SK-MEL-5 (cell line): ENCODE measurements at regions not wholly inside any gene's neighbourhood (a gene's known extent, or its start where the extent isn't known, plus 50 kb on each side); places are given as distances from the start of the nearest gene placed in this dataset.
A peak's percentile ranks its signal among the peaks of the same experiment; 100 is the strongest.
"Not testable (repeated sequence)": the region's sequence is repeated elsewhere in the genome, so short reads cannot be mapped to it uniquely, and the experiment has no call there.

Source experiments
- DNase-seq: peaks from one replicate; pipeline ENCODE4 v3.0.0-alpha.2; 2016; ENCODE audit warnings: low read depth, low spot score
- in situ Hi-C: cut with HindIII; loops from 2 replicates; pipeline ENCODE4 v1.10.0; 2016; ENCODE audit warnings: low sequenced_read_pairs, high pct_unique_total_duplicates, low pct_unique_long_range_greater_than_20kb

DNA sequence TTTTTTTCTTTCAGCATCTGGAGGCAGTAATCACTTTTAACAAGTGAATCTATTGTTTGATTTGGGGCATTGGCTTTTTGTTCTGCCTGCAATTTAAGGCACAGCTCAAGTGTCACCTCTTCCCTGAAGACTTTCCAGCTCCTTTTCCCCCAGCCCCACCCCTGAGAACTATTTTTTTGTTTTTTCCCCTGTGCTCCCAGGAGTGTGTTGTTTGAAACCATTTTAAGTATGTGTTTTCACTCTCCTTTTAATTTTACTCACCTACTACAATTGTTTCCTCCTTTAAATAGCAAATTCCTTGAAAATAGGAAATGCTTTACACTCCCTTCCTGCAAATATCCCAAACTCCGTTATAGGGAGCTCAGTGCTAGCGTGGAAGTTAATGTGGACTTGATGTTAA lies 286.7 kb upstream of the PROK2 start:
- in situ Hi-C loops = no loop called here
- DNase-seq = no peak

DNA sequence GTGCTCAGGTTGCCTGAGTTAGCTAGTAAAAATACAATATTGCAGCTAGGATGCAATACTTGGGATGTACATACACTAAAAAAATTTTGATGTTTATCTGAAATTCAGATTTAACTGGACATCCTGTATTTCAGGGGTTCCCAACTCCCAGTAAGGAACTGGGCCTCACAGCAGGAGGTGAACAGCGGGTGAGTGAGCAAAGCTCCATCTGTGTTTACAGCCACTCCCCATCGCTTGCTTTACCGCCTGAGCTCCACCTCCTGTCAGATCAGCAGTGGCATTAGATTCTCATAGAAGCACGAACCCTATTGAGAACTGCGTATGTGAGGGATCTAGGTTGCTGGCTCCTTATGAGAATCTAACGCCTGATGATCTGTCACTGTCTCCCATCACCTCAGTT lies 285.1 kb upstream of the PROK2 start:
- DNase-seq = no peak
- in situ Hi-C loops = no loop called here

DNA sequence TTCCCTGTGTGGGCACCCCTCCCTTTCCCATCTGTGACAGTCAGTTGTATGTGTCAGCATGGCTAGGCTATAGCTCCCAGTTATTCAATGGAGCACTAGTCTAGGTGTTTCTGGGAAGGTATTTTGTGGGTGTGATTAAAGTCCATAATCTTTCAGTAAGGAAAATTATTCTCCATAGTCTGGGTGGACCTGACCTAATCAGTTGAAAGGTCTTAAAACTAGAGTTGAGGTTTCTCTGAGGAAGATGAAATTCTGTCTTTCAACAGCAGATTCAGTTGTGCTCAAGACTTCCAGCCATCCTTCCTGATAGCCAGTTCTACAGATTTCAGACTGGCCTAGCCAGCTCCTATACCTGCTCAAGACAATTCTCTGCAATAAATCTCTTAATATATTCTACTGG lies 284.6 kb upstream of the PROK2 start:
- in situ Hi-C loops = no loop called here
- DNase-seq = no peak

DNA sequence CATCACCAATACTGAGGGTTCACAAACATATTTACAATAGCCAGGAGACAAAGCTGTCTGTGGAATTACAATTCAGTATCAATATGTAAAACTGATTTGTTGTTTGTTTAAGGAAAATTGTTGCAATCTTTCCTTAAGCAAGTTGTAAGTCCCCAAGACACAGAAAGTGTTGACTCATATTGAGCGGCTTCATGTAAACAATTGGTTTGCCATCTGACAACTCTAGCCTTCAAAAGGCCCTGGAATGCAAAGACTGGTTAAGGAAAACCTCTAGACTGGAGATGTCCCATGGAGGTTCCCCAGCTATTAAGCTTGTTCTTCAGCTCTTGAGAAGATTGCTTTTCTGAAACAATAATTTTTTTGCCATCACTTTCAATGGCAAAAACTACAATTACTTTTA lies 283.7 kb upstream of the PROK2 start:
- DNase-seq = no peak
- in situ Hi-C loops = no loop called here

DNA sequence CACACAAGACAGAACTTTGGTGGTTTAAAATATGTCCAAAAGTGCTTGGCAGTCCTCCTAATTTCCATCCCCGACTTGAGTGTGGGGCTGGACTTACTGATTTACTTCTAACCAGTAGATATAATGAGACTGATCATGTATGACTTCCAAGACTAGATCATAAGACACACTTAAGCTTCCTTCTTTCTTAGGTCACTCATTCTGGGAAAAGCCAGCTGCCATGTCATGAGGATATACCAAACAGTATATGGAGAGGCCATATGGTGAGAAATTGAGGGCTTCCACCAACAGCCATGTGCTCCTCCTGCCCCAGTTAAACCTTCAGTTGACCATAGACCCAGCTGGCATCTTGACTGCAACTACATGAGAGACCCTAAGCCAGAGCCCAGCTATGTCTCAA lies 282.8 kb upstream of the PROK2 start:
- in situ Hi-C loops = no loop called here

DNA sequence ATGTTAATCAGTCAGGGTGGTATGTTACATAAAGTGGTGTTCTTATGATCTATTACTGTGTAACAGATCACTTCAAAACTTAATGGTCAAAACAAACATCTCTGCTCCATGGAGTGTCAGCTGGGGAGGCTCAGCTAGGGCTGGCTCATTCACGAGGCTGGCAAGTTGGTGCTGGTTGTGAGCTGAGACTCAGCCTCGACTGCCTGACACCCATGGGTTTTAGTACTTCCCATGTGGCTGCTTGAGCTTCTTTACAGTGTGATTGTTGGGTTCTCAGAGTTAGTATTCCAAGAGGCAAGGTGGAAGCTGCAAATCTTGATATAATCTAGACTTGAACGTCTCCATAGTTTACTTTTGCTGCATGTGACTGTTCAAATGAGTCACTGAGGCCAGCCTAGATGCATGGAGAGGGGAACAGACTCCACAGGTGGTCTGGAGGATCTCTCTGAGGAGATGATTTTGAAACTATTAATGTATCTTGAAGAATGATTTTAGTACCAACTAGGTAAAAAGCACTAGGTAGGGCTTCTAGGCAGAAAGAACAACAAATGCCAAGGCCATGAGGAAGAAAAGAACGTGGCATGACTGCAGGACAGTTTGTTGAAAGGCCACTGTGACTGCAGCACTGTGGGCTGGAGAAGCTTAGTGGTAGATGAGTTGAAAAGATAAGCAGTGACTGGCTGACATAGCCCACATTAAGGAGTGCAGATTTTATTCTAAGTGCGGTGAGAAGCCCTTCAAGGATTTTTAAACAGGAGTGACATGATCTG lies 281.1 kb upstream of the PROK2 start:
- in situ Hi-C loops = no loop called here
- no peak for DNase-seq

More for the DNA sequence above, 282.8 kb upstream of the PROK2 start:
- DNase-seq = no peak

DNA sequence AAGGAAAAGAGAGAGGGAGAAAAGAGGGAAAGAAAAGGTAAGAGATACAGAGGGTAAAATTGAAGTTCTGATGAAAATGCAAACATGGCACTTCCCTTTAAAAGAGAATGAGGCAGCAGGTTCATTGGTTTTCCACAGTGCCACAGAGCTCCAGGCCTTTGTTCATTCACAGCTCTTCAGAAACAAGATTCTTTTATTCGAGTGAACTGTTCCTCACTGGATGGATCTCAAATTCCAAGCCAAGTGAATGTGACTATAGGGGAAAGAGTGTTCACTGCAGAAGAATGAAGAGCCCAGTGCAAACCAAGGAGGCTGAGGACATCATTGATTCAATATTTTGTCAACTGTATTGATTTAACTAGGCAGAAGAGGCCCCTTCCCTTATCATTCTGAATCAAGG lies 280.3 kb upstream of the PROK2 start:
- DNase-seq = peak; percentile 10
- in situ Hi-C loops = no loop called here

DNA sequence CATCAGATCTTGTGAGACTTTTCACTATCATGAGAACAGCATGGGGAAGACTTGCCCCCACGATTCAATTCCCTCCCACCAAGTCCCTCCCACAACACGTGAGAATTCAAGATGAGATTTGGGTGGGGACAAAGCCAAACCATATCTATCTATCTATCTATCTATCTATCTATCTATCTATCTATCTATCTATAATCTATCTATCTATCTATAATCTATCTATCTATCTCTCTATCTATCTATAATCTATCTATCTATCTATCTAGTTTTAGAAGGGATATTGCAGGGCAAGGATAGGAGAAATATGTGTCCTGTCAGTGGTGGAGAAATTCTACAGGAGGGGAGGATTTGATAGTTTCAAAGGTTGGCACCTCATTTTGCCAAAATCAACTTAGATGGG lies 279.8 kb upstream of the PROK2 start:
- in situ Hi-C loops, DNase-seq: not testable (repeated sequence)

DNA sequence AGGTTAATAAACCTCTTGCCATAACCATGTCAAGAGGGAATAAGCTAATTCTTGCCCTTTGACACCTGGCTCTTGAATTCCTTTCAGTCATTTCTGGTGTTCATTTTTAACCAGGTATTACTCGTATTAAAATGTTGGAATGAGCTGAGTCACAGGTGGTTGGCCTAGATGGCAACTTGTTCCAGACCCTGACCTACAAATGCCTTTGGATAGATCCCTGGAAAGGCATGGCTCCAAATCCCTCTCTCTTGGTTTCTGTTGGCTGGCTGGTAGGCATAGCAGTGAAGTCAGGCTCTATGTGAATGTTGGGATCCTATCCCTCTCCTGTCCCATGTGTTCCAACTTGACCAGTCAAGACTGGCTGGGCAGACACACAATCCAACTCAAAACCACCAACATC lies 277.1 kb upstream of the PROK2 start:
- in situ Hi-C loops = no loop called here
- no peak for DNase-seq

DNA sequence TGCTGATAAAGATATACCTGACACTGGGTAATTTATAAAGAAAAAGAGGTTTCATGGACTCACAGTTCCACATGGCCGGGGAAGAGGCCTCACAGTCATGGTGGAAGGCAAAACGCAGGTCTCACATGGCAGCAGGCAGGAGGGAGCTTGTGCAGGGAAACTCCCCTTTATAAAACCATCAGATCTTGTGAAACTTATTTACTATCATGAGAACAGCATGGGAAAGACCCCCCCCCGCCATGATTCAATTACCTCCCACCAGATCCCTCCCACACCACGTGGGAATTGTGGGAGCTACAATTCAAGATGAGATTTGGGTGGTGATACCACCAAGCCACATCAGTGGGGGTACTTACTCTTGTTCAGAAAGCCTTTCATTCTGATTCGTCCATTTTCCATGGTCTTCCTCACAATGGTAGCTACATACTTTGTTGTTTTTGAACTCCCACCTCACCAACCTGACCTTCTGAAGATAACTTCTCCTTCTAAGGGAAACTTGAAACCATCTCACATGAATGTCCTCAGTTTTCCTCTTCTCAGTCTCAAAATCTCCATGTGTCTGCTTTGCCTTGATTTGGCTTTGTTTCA lies 275.6 kb upstream of the PROK2 start:
- in situ Hi-C loops = no loop called here
- DNase-seq = no peak

DNA sequence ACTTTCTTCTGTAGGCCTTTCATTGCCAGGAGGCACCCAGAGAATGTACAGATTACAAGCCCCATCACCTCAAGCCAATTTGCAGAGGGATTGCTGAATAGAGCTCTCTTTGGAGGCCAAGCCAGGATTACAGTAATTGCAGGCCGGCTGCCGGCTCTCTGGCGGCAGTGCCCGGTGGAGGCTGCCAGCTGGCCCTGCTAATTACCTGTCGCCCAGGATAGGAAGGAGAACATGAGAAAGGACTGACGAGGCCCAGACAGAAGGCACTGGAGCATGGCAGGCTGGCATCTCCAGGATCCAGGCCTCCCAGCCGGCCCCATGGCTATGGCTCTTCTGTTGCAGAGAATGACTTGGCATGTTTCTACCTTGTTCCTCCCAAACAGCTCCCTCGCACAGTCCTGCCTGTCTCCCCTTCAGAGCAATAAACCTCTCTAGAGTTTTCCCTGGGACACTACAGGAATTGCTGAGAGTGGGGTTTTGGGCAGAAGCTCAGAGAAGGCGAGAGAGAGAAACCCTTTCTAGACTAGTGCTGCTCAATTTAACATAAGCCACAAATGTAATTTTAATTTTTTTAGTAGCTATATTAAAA lies 273.6 kb upstream of the PROK2 start:
- in situ Hi-C loops = no loop called here
- no peak for DNase-seq

DNA sequence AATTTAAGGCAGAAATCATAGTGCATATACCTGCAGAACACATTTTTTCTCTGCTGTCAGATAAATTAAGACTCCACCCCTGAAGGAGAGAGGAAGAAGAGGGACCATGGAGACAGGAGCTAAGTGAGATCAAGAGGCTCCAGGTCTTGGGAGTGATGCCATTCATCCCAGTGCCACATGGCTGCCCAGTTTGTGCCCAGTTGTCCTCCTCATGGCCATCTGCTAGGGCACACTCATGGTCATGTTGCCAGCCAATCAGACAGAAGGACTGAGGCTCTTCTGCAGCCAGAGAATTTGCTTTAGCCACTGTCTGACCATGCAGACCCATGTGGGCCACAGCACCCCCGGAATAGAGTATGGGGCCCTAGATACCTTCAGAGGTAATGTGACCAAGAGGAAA lies 270.5 kb upstream of the PROK2 start:
- DNase-seq = no peak
- in situ Hi-C loops = no loop called here

DNA sequence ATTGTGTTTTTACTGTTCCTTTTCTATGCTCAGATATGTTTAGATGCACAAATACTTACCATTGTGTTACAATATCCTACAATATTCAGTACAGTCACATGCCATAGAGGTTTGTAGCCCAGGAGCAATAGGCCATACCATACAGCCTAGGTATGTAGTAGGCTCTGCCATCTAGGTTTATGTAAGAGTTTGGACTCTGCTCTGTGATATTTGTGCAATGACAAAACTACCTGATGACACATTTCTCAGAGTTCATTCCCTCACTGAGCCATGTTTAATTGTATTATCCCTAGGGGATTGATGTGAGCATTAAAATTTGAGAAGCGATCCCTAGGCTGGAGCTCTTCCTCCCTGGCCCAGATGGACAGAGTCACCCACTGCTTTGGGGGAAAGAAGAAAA lies 270.0 kb upstream of the PROK2 start:
- DNase-seq = no peak
- in situ Hi-C loops = no loop called here

DNA sequence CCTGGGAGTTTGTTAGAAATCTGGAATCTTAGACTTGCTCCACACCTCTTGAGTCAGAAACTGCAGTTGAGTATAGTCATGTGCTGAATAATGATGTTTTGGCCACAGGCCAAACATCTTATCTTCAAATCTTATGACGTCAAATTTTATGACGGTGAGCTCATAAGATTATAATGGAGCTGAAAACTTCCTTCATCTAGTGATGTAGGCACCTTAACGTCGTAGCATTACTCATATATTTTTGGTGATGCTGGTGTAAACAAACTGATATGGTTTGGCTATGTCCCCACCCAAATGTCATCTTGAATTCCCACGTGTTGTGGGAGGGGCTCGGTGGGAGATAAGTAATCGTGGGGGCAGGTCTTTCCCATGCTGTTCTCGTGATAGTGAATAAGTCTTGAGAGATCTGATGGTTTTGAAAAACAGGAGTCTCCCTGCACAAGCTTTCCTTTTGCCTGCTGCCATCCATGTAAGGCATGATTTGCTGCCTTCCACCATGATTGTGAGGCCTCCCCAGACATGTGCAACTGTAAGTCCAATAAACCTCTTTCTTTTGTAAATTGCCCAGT lies 268.0 kb upstream of the PROK2 start:
- no peak for DNase-seq
- in situ Hi-C loops = no loop called here

DNA sequence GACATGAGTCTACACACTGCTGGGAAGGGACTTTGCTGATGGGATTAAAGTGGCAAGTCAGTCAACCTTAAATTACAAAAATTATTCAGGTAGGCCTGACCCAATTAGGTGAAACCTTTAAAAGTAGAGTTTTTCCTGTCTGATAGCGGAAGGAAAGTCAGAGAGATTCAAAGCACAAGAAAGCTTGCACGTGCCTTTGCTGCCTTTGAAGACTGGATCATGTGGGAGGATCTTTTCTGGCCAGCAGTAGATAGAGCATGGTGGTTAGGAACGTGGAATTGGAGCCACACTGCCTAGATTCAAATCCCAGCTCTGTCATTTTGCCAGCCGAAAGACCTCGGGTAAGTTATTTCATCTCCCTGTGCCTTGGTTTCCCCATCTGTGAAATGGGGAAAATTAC lies 265.8 kb upstream of the PROK2 start:
- no peak for DNase-seq
- in situ Hi-C loops = no loop called here

DNA sequence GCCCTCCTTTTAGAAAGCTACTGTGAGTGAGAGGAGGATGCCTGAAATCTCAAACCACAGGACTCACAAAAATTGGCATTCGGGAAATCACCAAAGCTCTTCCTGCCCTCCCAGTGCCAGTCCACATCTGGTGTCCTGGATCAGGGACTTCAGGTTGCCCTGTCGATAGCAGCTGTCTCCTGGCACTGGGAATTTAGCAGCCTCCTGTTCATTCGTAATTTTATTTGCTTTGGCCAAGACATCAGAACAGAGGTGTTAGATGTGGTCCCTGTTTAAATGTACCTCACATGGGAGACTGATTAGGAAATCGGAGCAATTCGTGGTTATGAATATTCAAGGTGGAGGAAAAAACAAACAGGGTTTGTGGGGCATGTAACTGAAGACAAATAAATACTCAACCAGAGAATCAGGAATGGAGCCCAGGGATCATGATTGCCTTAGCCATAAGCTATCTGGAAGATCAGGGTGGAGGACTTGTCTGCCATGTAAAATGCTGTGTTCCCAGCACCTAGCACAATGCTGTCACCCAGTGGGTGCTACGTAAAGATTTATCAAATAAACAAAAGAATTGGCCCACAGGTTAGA lies 265.2 kb upstream of the PROK2 start:
- in situ Hi-C loops = no loop called here
- no peak for DNase-seq

DNA sequence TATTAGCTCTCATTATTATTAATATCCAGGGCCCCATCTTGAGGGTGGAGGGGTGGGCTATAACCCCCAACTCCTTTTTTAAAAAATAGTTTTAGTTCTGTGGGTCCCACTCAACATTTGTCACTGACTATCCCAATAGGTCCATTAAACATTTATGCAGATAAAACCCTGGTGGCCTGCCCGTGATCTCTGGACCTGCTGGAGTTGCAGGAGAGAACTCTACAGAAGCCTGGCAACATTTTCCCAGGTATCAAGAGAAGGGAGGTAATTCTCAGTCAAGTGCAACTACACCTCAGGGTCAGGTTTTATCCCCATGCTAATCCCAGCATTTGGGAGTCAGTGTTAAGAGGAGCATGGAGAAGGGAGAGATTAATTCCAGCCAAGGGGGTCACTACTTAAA lies 264.4 kb upstream of the PROK2 start:
- in situ Hi-C loops = no loop called here
- no peak for DNase-seq

DNA sequence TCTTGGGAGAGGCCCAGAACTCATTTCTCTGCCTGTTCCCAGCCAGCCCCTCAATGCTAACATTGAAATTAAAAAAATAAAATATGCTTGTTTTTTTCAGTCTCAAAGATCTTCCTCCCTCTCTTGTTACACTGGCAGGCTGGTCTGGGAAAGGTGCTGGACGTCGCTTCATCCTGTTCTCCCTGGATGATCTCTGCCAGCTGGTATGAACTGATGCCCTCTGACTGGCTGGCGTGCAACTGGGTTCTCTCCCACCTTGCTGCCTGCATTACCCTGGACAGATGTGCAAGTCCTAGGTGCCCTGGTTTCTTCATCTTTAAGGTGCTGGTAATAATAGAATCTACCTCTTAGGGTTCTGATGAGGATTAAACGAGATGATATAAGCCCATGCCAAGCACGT lies 263.9 kb upstream of the PROK2 start:
- DNase-seq = no peak
- in situ Hi-C loops = no loop called here
